A673 (cell line): ENCODE measurements at regions not wholly inside any gene's neighbourhood (a gene's known extent, or its start where the extent isn't known, plus 50 kb on each side); places are given as distances from the start of the nearest gene placed in this dataset.

Source experiments
- BruUV-seq: library from RNA; stranded (reverse); fragments of 400-500 nt; replicated peaks from 2 replicates; lab custom pipeline; 2021; lab: Mats Ljungman, UMichigan
- CTCF ChIA-PET: fragments of 300-600 bp; sonication (Branson Sonifier 250); formaldehyde crosslinking; loops from one replicate; lab custom pipeline; 2022; ENCODE audit warnings: antibody characterized with exemption; lab: Charles Lee
- POLR2A ChIA-PET: fragments of 300-600 bp; sonication (Branson Sonifier 250); formaldehyde crosslinking; loops from one replicate; lab custom pipeline; 2022; ENCODE audit warnings: antibody characterized with exemption; ENCODE audit not compliant: low non-redundant PET; lab: Charles Lee
- DNase-seq: peaks from one replicate; pipeline ENCODE4 v3.0.0-alpha.2; 2015; ENCODE audit warnings: low spot score
- H3K27ac ChIP-seq: fragments of 200-600 bp; sonication (generic); 2 replicates; pipeline ENCODE4 v1.5.1; 2016; ENCODE audit warnings: mixed run types, low read depth, mild to moderate bottlenecking, mixed read lengths, antibody characterized with exemption, low read length; ENCODE audit not compliant: poor library complexity, severe bottlenecking
- H3K27me3 ChIP-seq: fragments of 200-600 bp; sonication (generic); replicated peaks from 2 replicates; pipeline ENCODE4 v1.6.1; 2017; ENCODE audit warnings: mixed run types, low read depth, mild to moderate bottlenecking, mixed read lengths, antibody characterized with exemption, low read length; ENCODE audit not compliant: insufficient read depth, poor library complexity
- H3K36me3 ChIP-seq: fragments of 200-600 bp; sonication (generic); 2 replicates; pipeline ENCODE4 v1.6.1; 2016; ENCODE audit warnings: mixed run types, mild to moderate bottlenecking, mixed read lengths, antibody characterized with exemption, low read length; ENCODE audit not compliant: insufficient read depth, poor library complexity, severe bottlenecking
- H3K4me1 ChIP-seq: fragments of 200-600 bp; sonication (generic); 2 replicates; pipeline ENCODE4 v1.6.1; 2017; ENCODE audit warnings: mixed run types, mild to moderate bottlenecking, mixed read lengths, antibody characterized with exemption, low read length; ENCODE audit not compliant: insufficient read depth, poor library complexity, severe bottlenecking
- H3K4me3 ChIP-seq: fragments of 200-600 bp; sonication (generic); 2 replicates; pipeline ENCODE4 v1.5.1; 2016; ENCODE audit warnings: low read depth, mixed run types, mild to moderate bottlenecking, mixed read lengths, low read length; ENCODE audit not compliant: poor library complexity, severe bottlenecking
- H3K9me3 ChIP-seq: fragments of 200-600 bp; sonication (generic); 2 replicates; pipeline ENCODE4 v1.6.1; 2016; ENCODE audit warnings: mixed run types, low read depth, mild to moderate bottlenecking, mixed read lengths, antibody characterized with exemption, low read length; ENCODE audit not compliant: poor library complexity, severe bottlenecking
- EZH2 ChIP-seq: fragments of 200-600 bp; sonication (generic); IDR thresholded peaks from 2 replicates; pipeline ENCODE4 v1.6.1; 2017; ENCODE audit warnings: borderline replicate concordance, low read depth, mild to moderate bottlenecking, mixed read lengths, antibody characterized with exemption, low read length; ENCODE audit not compliant: poor library complexity, severe bottlenecking
- intact Hi-C: fragments of 100-400 bp; cut with micrococcal nuclease; formaldehyde crosslinking; loops from one replicate; pipeline ENCODE4 v1.10.0; 2022; ENCODE audit not compliant: unreplicated experiment
- TF ChIP-seq, protein P1 (sequence below): fragments of 300-800, 200-600 bp; sonication (generic); conservative IDR thresholded peaks from 2 replicates; pipeline ENCODE4 v1.5.1; 2017; ENCODE audit warnings: low read depth, mild to moderate bottlenecking, antibody characterized with exemption, low read length, moderate library complexity, mixed read lengths

DNA sequence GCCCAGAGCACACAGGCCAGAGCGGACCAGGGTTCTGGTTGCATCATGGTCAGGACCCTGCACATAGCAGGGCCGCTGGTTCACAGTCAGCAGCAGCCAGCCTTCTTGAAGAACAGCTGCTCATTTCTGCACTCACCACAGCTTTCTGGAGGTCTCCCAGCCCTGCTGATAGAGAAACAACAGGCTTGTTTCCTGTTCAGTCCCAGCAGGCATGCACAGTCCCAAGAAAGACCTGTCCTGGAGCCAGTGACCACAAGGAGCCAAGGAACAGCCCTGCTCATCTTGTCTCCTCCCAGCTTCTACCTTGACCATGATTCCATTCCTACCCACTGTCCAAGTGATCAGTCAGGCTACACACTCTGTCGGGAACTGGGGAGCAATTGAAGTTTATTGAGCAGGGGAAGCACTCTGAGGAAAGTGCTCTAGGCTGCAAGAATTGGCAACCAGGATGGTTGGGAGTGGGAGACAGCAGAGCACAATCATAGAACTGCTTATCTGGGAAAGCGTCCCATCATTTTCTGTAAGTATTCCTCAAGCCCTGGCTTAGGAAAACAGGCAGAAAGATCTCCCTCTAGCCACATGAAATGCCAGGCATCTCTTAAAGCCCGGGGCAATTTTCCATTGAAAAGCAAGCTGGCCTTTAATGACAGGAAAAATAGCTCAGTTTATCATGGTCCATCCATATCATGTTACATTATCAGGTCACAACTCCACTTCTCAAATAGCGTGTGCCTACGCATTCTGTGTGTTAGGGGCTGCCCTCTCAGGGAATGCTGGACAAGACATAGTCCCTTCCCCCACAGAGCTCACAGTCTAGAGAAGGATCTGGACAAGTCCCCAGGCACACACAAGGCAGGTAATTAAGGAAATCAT is 155.4 kb upstream of the FOXF1 start:
- ChIA-PET CTCF (no interaction called here), POLR2A (no interaction called here)
- peaks cover 78% of the 10 kb centered on the region for H3K27me3 ChIP-seq
- intact Hi-C loops: no loop called here
- H3K9me3 ChIP-seq: no peaks in the 10 kb centered on the region
- no peak for DNase-seq
- H3K4me3 ChIP-seq: no peak overlapping the region
- H3K4me1 ChIP-seq: no peaks in the 10 kb centered on the region
- H3K27ac ChIP-seq: no peak overlapping the region
- H3K36me3 ChIP-seq: no peaks in the 10 kb centered on the region
- TF ChIP-seq, protein P1, sequence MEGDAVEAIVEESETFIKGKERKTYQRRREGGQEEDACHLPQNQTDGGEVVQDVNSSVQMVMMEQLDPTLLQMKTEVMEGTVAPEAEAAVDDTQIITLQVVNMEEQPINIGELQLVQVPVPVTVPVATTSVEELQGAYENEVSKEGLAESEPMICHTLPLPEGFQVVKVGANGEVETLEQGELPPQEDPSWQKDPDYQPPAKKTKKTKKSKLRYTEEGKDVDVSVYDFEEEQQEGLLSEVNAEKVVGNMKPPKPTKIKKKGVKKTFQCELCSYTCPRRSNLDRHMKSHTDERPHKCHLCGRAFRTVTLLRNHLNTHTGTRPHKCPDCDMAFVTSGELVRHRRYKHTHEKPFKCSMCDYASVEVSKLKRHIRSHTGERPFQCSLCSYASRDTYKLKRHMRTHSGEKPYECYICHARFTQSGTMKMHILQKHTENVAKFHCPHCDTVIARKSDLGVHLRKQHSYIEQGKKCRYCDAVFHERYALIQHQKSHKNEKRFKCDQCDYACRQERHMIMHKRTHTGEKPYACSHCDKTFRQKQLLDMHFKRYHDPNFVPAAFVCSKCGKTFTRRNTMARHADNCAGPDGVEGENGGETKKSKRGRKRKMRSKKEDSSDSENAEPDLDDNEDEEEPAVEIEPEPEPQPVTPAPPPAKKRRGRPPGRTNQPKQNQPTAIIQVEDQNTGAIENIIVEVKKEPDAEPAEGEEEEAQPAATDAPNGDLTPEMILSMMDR: no peak
- TF ChIP-seq EZH2: no peak
- BruUV-seq: no TSS peak

- Histone ChIP-seq H3K27ac (no peak overlapping the region), H3K36me3 (no peaks in the 10 kb centered on the region), H3K4me1 (no peaks in the 10 kb centered on the region), H3K27me3 (peaks cover 78% of the 10 kb centered on the region), H3K9me3 (no peaks in the 10 kb centered on the region), H3K4me3 (no peak overlapping the region)
- POLR2A ChIA-PET: no interaction called here
- CTCF ChIA-PET: no interaction called here
- no peak for DNase-seq
- TF ChIP-seq EZH2: no peak
- TF ChIP-seq, protein P1: no peak
- BruUV-seq: no TSS peak
- intact Hi-C loops: no loop called here
Measured at GRCh38 chr16:86355531-86355930, 154.8 kb upstream of the FOXF1 start.

DNA sequence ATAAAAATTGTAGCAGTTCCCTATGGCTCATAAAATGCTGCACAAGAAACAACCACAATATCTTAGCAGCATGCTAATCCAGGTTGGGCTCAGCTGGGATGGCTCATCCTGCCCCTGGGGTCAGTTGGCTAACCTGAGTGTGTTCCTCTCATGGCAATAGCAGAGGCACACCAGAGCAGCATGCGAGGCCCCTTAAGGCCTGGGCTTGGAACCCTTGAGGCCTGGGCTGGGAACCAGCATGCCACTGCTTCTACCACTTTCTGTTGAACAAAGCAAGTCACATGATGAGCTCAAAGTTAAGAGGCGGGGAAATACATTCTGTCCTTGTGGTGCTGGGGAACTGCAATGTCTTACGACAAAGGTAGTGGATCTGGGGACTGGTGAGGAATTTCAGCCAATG is 154.4 kb upstream of the FOXF1 start:
- no peaks in the 10 kb centered on the region for H3K4me1 ChIP-seq
- no peaks in the 10 kb centered on the region for H3K36me3 ChIP-seq
- CTCF ChIA-PET: no interaction called here
- TF ChIP-seq EZH2: no peak
- TF ChIP-seq, protein P1: no peak
- H3K27me3 ChIP-seq: peaks cover 73% of the 10 kb centered on the region
- POLR2A ChIA-PET: no interaction called here
- no peak for DNase-seq
- H3K4me3 ChIP-seq: no peak overlapping the region
- no peak overlapping the region for H3K27ac ChIP-seq
- intact Hi-C loops: no loop called here
- no peaks in the 10 kb centered on the region for H3K9me3 ChIP-seq
- no TSS peak for BruUV-seq
